ENCODE measurements at regions not wholly inside any gene's neighbourhood (a gene's known extent, or its start where the extent isn't known, plus 50 kb on each side); places are given as distances from the start of the nearest gene placed in this dataset.

DNA sequence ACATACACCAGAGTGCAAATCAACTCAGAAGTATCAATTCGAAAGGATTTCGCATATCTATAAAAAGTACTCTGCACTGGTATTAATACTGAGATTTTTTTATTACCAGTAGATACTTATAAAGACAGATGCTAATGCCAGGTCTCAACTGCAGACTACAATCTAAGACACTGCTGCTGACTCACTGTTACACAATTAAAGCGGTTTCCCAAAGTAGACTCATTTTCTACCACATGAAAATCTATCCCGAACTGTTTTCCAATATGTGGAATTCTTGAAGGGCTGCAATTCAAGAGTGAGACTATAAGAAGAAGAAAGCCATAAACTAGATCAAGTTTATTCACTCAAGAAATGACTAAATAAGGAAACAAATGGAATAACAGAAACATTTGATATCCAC lies 57.2 kb upstream of the ARHGAP32 start:
- Histone ChIP-seq H3K27ac (no peak overlapping the region), H3K27me3 (no peaks in the 10 kb centered on the region), H3K9me3 (no peaks in the 10 kb centered on the region), H3K4me3 (no peak overlapping the region), H3K36me3 (no peaks in the 10 kb centered on the region), H3K4me1 (no peaks in the 10 kb centered on the region)
- TF ChIP-seq POLR2A (IDR thresholded peaks at IDR 0.05) = no peak
- TF ChIP-seq EP300 (IDR thresholded peaks at IDR 0.05) = no peak
- TF ChIP-seq, protein P1, sequence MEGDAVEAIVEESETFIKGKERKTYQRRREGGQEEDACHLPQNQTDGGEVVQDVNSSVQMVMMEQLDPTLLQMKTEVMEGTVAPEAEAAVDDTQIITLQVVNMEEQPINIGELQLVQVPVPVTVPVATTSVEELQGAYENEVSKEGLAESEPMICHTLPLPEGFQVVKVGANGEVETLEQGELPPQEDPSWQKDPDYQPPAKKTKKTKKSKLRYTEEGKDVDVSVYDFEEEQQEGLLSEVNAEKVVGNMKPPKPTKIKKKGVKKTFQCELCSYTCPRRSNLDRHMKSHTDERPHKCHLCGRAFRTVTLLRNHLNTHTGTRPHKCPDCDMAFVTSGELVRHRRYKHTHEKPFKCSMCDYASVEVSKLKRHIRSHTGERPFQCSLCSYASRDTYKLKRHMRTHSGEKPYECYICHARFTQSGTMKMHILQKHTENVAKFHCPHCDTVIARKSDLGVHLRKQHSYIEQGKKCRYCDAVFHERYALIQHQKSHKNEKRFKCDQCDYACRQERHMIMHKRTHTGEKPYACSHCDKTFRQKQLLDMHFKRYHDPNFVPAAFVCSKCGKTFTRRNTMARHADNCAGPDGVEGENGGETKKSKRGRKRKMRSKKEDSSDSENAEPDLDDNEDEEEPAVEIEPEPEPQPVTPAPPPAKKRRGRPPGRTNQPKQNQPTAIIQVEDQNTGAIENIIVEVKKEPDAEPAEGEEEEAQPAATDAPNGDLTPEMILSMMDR (IDR thresholded peaks at IDR 0.05) = no peak
- no peak for DNase-seq (ENCODE audit: low spot score in 2 of 2)
- 80 to 87% methylated on average over 4 of the region's 4 CpGs for WGBS, 2 donors

DNA sequence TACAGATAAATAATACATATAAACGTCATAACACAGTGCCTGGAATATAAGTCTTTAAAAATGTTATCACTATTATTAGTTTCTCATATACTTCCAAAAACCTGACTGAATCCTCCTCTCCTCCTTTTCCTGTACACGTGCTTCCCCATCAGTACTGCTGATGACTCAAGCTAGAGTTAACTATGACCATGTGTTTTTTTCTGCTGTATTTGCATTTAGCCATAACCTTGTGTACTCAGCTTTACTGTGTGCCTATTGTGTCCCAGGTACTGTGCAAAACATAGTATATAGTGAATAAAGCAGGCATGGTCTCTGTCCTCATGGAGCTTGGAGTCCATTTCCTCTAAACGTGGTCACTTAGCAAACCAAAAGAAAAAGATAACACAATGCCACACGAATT lies 56.5 kb upstream of the ARHGAP32 start:
- 74 to 75% methylated on average over 4 of the region's 4 CpGs for WGBS, 2 donors
- H3K27ac ChIP-seq = no peak overlapping the region
- no peaks in the 10 kb centered on the region for H3K27me3 ChIP-seq
- no peak for DNase-seq (ENCODE audit: low spot score in 2 of 2)
- no peaks in the 10 kb centered on the region for H3K36me3 ChIP-seq
- H3K4me1 ChIP-seq = no peaks in the 10 kb centered on the region
- no peaks in the 10 kb centered on the region for H3K9me3 ChIP-seq
- H3K4me3 ChIP-seq = no peak overlapping the region
- TF ChIP-seq EP300 (IDR thresholded peaks at IDR 0.05) (no peak), POLR2A (IDR thresholded peaks at IDR 0.05) (no peak)
- TF ChIP-seq, protein P1 (IDR thresholded peaks at IDR 0.05) = no peak

DNA sequence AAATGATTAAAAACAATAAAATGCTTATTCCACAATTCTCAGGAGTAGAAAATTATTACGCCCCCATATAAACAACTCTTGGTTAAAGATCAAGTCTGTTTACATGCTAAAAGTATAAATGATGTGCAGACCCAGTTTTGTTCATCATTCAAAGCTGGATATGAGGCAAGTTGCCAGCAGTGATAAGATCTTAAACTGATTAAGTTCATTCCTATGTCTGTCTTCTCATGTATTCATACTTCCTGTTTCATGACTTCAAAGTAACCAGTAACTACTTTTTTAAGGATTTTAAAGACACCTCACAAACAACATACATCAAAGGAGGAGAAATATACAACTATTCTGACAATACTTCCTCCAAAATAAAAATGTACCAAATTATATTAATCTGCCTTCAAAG lies 55.0 kb upstream of the ARHGAP32 start:
- DNase-seq (ENCODE audit: low spot score in 2 of 2) = no peak
- no peaks in the 10 kb centered on the region for H3K4me1 ChIP-seq
- no peak overlapping the region for H3K27ac ChIP-seq
- no peak for TF ChIP-seq POLR2A (IDR thresholded peaks at IDR 0.05)
- no peaks in the 10 kb centered on the region for H3K9me3 ChIP-seq
- no peaks in the 10 kb centered on the region for H3K36me3 ChIP-seq
- 79 to 82% methylated on average over 1 of the region's 1 CpG for WGBS, 2 donors
- no peaks in the 10 kb centered on the region for H3K27me3 ChIP-seq
- H3K4me3 ChIP-seq = no peak overlapping the region

DNA sequence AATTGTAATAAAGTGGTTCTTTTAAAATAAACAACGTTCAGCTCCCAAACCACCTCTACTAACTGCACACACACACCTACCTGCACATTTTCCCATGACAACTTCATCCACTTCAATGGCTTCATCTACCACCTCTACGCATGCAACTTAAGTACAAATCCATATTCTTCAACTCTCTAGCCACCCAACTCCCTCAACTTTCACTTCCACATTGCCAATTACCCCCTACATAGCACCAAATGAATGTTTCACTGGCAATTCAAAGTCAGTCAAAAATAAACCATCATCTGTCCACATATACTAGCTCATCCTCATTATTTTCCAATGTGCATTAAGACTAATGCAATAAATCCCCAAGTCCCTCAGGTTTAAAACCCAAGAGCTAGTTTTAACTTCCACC lies 50.7 kb upstream of the ARHGAP32 start:
- 97 to 98% methylated on average over 2 of the region's 2 CpGs for WGBS, 2 donors
- TF ChIP-seq EP300 (IDR thresholded peaks at IDR 0.05) (no peak), POLR2A (IDR thresholded peaks at IDR 0.05) (no peak)
- TF ChIP-seq, protein P1 (IDR thresholded peaks at IDR 0.05) = no peak
- H3K36me3 ChIP-seq = no peaks in the 10 kb centered on the region
- no peaks in the 10 kb centered on the region for H3K27me3 ChIP-seq
- DNase-seq (ENCODE audit: low spot score in 2 of 2) = no peak
- no peaks in the 10 kb centered on the region for H3K9me3 ChIP-seq
- H3K4me1 ChIP-seq = no peaks in the 10 kb centered on the region
- no peak overlapping the region for H3K27ac ChIP-seq
- H3K4me3 ChIP-seq = no peak overlapping the region
